WTC11 (cell line): ENCODE measurements at regions not wholly inside any gene's neighbourhood (a gene's known extent, or its start where the extent isn't known, plus 50 kb on each side); places are given as distances from the start of the nearest gene placed in this dataset.

ENCODE experiments used
- ATAC-seq: fragments of 200-7000 bp; cut with Tn5 transposase; 2 replicates; pipeline ENCODE4 v1.10.0; 2021; ENCODE audit warnings: mild to moderate bottlenecking, moderate library complexity
- CTCF ChIA-PET: fragments of 300-600 bp; sonication (Branson Sonifier 250); formaldehyde crosslinking; loops from one replicate; lab custom pipeline; 2021; ENCODE audit warnings: antibody characterized with exemption; lab: Charles Lee
- POLR2A ChIA-PET: fragments of 350-600 bp; sonication (Branson Sonifier 250); formaldehyde crosslinking; loops from one replicate; lab custom pipeline; 2021; ENCODE audit warnings: antibody characterized with exemption; lab: Charles Lee
- DNase-seq: peaks from one replicate; pipeline ENCODE4 v3.0.0; 2021; ENCODE audit warnings: low spot score
- H3K27ac Mint-ChIP-seq: 2 replicates; pipeline ENCODE4 v1.8.0; 2021; ENCODE audit warnings: mixed read lengths
- H3K27me3 Mint-ChIP-seq: 2 replicates; pipeline ENCODE4 v1.8.0; 2021; ENCODE audit warnings: low read depth, mild to moderate bottlenecking, moderate library complexity, mixed read lengths
- H3K36me3 Mint-ChIP-seq: 2 replicates; pipeline ENCODE4 v1.8.0; 2021; ENCODE audit warnings: mixed read lengths
- H3K4me1 Mint-ChIP-seq: 2 replicates; pipeline ENCODE4 v1.8.0; 2022; ENCODE audit warnings: mixed read lengths
- H3K4me3 Mint-ChIP-seq: 2 replicates; pipeline ENCODE4 v1.8.0; 2021; ENCODE audit warnings: mild to moderate bottlenecking, moderate library complexity, mixed read lengths
- H3K9me3 Mint-ChIP-seq: 2 replicates; pipeline ENCODE4 v1.8.0; 2021; ENCODE audit warnings: mixed read lengths
- ATF1 ChIP-seq: sonication (generic); formaldehyde crosslinking; IDR thresholded peaks from 2 replicates; pipeline ENCODE4 v1.8.1; 2023; ENCODE audit warnings: mild to moderate bottlenecking, moderate library complexity, missing genetic modification reagents
- CBFB ChIP-seq: sonication (generic); formaldehyde crosslinking; IDR thresholded peaks from 2 replicates; pipeline ENCODE4 v1.8.1; 2022; ENCODE audit warnings: mild to moderate bottlenecking, low read depth, missing genetic modification reagents
- MYBL2 ChIP-seq: sonication (generic); formaldehyde crosslinking; IDR thresholded peaks from 2 replicates; pipeline ENCODE4 v1.8.1; 2023; ENCODE audit warnings: mild to moderate bottlenecking, moderate library complexity, missing genetic modification reagents
- NFYB ChIP-seq: sonication (generic); formaldehyde crosslinking; conservative IDR thresholded peaks from 2 replicates; pipeline ENCODE4 v1.8.0; 2022; ENCODE audit warnings: low read depth, missing genetic modification reagents
- NR3C1 ChIP-seq: sonication (generic); formaldehyde crosslinking; conservative IDR thresholded peaks from 2 replicates; pipeline ENCODE4 v1.8.1; 2023; ENCODE audit warnings: low read depth, mild to moderate bottlenecking, missing genetic modification reagents
- SMAD3 ChIP-seq: sonication (generic); formaldehyde crosslinking; IDR thresholded peaks from 2 replicates; pipeline ENCODE4 v1.8.0; 2022; ENCODE audit warnings: missing genetic modification reagents, mild to moderate bottlenecking, borderline replicate concordance
- SOX15 ChIP-seq: fragments of 250-450 bp; sonication (Bioruptor Pico); IDR thresholded peaks from 2 replicates; pipeline ENCODE4 v1.9.0; 2021; ENCODE audit warnings: mild to moderate bottlenecking
- TEAD4 ChIP-seq: sonication (generic); formaldehyde crosslinking; IDR thresholded peaks from 2 replicates; pipeline ENCODE4 v1.8.0; 2022; ENCODE audit warnings: mild to moderate bottlenecking, missing genetic modification reagents
- ZBTB21 ChIP-seq: sonication (generic); formaldehyde crosslinking; IDR thresholded peaks from 2 replicates; pipeline ENCODE4 v1.8.1; 2023; ENCODE audit warnings: mild to moderate bottlenecking, missing genetic modification reagents, borderline replicate concordance
- TF ChIP-seq, protein P1 (sequence below): sonication (generic); formaldehyde crosslinking; IDR thresholded peaks from 2 replicates; pipeline ENCODE4 v1.8.1; 2023; ENCODE audit warnings: mild to moderate bottlenecking, missing genetic modification reagents
- TF ChIP-seq, protein P2 (sequence below): sonication (generic); formaldehyde crosslinking; IDR thresholded peaks from 2 replicates; pipeline ENCODE4 v1.8.0; 2022; ENCODE audit warnings: missing genetic modification reagents
- TF ChIP-seq, protein P3 (sequence below): sonication (generic); formaldehyde crosslinking; IDR thresholded peaks from 2 replicates; pipeline ENCODE4 v1.8.1; 2022; ENCODE audit warnings: low read depth, missing genetic modification reagents, borderline replicate concordance
- TF ChIP-seq, protein P4 (sequence below): sonication (generic); formaldehyde crosslinking; IDR thresholded peaks from 2 replicates; pipeline ENCODE4 v1.8.0; 2023; ENCODE audit warnings: missing genetic modification reagents, mild to moderate bottlenecking, borderline replicate concordance
- TF ChIP-seq, protein P5 (sequence below): fragments of 250-450 bp; sonication (Bioruptor Pico); conservative IDR thresholded peaks from 2 replicates; pipeline ENCODE4 v1.9.0; 2021; ENCODE audit warnings: mild to moderate bottlenecking
- TF ChIP-seq, protein P6 (sequence below): sonication (generic); formaldehyde crosslinking; IDR thresholded peaks from 2 replicates; pipeline ENCODE4 v1.8.0; 2023; ENCODE audit warnings: mild to moderate bottlenecking, missing genetic modification reagents
- TF ChIP-seq, protein P7 (sequence below): sonication (generic); formaldehyde crosslinking; IDR thresholded peaks from 2 replicates; pipeline ENCODE4 v1.8.1; 2023; ENCODE audit warnings: mild to moderate bottlenecking, missing genetic modification reagents, moderate library complexity
- TF ChIP-seq, protein P8 (sequence below): sonication (generic); formaldehyde crosslinking; IDR thresholded peaks from 2 replicates; pipeline ENCODE4 v1.8.1; 2023; ENCODE audit warnings: mild to moderate bottlenecking, moderate library complexity, missing genetic modification reagents

DNA sequence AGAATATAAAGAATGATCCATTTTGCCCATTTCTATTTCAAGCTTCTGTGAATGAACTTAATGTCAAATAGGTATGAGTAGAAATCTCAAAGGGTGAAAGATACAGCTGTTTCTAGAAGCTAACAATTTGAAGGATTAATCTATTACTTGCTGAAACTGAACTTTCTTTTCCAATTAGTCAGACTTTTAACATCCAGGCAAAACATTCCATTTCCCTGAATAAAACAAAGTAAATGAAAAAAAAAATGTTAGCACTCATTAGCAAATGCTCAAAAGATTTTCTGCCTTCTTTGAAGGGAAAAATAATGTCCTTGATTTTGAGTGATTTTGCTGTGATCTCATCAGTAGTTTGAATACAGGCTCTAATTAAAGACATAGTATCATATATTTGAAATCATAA is 447.6 kb upstream of the PRMT6 start:
- DNase-seq (no peak), ATAC-seq (no peak)
- H3K4me1 Mint-ChIP-seq: no peaks in the 10 kb centered on the region
- no peaks in the 10 kb centered on the region for H3K27me3 Mint-ChIP-seq
- H3K4me3 Mint-ChIP-seq: no peak overlapping the region
- H3K9me3 Mint-ChIP-seq: peaks cover 7% of the 10 kb centered on the region
- ChIA-PET POLR2A (no interaction called here), CTCF (no interaction called here)
- no peak overlapping the region for H3K27ac Mint-ChIP-seq
- TF ChIP-seq, protein P1, sequence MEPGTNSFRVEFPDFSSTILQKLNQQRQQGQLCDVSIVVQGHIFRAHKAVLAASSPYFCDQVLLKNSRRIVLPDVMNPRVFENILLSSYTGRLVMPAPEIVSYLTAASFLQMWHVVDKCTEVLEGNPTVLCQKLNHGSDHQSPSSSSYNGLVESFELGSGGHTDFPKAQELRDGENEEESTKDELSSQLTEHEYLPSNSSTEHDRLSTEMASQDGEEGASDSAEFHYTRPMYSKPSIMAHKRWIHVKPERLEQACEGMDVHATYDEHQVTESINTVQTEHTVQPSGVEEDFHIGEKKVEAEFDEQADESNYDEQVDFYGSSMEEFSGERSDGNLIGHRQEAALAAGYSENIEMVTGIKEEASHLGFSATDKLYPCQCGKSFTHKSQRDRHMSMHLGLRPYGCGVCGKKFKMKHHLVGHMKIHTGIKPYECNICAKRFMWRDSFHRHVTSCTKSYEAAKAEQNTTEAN: no peak
- TF ChIP-seq TEAD4 (CRISPR knock-in tag) (no peak), ZBTB21 (CRISPR knock-in tag) (no peak), ATF1 (CRISPR knock-in tag) (no peak), NR3C1 (CRISPR knock-in tag) (no peak), SOX15 (no peak), SMAD3 (CRISPR knock-in tag) (no peak)
- TF ChIP-seq, protein P2, sequence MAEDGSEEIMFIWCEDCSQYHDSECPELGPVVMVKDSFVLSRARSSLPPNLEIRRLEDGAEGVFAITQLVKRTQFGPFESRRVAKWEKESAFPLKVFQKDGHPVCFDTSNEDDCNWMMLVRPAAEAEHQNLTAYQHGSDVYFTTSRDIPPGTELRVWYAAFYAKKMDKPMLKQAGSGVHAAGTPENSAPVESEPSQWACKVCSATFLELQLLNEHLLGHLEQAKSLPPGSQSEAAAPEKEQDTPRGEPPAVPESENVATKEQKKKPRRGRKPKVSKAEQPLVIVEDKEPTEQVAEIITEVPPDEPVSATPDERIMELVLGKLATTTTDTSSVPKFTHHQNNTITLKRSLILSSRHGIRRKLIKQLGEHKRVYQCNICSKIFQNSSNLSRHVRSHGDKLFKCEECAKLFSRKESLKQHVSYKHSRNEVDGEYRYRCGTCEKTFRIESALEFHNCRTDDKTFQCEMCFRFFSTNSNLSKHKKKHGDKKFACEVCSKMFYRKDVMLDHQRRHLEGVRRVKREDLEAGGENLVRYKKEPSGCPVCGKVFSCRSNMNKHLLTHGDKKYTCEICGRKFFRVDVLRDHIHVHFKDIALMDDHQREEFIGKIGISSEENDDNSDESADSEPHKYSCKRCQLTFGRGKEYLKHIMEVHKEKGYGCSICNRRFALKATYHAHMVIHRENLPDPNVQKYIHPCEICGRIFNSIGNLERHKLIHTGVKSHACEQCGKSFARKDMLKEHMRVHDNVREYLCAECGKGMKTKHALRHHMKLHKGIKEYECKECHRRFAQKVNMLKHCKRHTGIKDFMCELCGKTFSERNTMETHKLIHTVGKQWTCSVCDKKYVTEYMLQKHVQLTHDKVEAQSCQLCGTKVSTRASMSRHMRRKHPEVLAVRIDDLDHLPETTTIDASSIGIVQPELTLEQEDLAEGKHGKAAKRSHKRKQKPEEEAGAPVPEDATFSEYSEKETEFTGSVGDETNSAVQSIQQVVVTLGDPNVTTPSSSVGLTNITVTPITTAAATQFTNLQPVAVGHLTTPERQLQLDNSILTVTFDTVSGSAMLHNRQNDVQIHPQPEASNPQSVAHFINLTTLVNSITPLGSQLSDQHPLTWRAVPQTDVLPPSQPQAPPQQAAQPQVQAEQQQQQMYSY (CRISPR knock-in tag): no peak
- TF ChIP-seq, protein P3, sequence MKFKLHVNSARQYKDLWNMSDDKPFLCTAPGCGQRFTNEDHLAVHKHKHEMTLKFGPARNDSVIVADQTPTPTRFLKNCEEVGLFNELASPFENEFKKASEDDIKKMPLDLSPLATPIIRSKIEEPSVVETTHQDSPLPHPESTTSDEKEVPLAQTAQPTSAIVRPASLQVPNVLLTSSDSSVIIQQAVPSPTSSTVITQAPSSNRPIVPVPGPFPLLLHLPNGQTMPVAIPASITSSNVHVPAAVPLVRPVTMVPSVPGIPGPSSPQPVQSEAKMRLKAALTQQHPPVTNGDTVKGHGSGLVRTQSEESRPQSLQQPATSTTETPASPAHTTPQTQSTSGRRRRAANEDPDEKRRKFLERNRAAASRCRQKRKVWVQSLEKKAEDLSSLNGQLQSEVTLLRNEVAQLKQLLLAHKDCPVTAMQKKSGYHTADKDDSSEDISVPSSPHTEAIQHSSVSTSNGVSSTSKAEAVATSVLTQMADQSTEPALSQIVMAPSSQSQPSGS (CRISPR knock-in tag): no peak
- TF ChIP-seq, protein P4, sequence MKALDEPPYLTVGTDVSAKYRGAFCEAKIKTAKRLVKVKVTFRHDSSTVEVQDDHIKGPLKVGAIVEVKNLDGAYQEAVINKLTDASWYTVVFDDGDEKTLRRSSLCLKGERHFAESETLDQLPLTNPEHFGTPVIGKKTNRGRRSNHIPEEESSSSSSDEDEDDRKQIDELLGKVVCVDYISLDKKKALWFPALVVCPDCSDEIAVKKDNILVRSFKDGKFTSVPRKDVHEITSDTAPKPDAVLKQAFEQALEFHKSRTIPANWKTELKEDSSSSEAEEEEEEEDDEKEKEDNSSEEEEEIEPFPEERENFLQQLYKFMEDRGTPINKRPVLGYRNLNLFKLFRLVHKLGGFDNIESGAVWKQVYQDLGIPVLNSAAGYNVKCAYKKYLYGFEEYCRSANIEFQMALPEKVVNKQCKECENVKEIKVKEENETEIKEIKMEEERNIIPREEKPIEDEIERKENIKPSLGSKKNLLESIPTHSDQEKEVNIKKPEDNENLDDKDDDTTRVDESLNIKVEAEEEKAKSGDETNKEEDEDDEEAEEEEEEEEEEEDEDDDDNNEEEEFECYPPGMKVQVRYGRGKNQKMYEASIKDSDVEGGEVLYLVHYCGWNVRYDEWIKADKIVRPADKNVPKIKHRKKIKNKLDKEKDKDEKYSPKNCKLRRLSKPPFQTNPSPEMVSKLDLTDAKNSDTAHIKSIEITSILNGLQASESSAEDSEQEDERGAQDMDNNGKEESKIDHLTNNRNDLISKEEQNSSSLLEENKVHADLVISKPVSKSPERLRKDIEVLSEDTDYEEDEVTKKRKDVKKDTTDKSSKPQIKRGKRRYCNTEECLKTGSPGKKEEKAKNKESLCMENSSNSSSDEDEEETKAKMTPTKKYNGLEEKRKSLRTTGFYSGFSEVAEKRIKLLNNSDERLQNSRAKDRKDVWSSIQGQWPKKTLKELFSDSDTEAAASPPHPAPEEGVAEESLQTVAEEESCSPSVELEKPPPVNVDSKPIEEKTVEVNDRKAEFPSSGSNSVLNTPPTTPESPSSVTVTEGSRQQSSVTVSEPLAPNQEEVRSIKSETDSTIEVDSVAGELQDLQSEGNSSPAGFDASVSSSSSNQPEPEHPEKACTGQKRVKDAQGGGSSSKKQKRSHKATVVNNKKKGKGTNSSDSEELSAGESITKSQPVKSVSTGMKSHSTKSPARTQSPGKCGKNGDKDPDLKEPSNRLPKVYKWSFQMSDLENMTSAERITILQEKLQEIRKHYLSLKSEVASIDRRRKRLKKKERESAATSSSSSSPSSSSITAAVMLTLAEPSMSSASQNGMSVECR (CRISPR knock-in tag): no peak
- TF ChIP-seq, protein P5, sequence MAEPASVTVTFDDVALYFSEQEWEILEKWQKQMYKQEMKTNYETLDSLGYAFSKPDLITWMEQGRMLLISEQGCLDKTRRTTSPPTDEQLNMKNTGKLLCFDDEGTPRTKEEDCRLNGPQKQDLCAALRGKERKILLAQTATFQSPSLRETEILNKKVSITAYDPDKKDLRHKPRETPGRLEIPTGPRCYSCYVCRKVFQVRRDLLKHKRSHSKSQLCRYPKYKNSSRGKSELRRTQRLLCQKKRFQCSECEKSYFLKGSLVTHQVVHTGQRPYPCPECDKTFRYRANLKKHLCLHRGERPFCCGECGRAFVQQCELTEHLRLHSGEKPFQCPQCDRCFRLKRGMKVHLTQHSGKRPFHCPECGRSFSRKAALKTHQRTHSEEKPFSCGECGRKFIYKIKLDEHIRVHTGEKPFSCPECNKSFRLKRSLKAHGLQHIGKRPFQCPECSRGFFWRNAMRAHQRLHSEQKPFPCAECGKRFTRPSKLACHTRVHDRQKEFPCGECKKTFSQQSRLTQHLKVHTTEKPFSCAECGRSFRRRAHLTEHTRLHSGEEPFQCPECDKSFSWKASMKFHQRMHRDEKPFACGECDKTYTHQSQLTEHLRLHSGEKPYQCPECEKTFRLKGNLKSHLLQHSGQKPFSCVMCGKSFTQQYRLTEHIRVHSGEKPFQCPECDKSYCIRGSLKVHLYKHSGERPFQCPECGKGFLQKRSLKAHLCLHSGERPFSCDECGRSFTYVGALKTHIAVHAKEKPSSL (CRISPR knock-in tag): no peak
- no peaks in the 10 kb centered on the region for H3K36me3 Mint-ChIP-seq

DNA sequence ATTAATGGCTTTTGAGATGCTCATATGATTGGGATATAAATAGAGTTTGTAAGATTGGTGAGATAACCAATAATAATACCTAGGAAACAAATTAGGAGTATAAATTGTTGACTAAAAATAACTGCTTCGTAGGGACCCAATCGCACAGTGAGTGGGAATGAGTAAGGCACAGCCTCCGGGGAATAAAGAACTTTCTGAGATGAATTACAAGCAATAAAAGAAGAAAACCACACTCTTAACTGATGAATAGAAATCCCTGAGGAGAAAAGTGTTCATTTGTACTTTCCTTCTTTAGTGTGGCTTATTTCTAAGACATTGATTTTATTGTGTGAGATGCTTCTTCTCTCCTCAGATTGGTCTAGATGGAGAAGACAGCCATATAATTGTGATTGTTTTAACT is 443.4 kb upstream of the PRMT6 start:
- H3K9me3 Mint-ChIP-seq: peaks cover 4% of the 10 kb centered on the region
- TF ChIP-seq MYBL2 (CRISPR knock-in tag) (no peak), NFYB (no peak), CBFB (no peak)
- TF ChIP-seq, protein P6, sequence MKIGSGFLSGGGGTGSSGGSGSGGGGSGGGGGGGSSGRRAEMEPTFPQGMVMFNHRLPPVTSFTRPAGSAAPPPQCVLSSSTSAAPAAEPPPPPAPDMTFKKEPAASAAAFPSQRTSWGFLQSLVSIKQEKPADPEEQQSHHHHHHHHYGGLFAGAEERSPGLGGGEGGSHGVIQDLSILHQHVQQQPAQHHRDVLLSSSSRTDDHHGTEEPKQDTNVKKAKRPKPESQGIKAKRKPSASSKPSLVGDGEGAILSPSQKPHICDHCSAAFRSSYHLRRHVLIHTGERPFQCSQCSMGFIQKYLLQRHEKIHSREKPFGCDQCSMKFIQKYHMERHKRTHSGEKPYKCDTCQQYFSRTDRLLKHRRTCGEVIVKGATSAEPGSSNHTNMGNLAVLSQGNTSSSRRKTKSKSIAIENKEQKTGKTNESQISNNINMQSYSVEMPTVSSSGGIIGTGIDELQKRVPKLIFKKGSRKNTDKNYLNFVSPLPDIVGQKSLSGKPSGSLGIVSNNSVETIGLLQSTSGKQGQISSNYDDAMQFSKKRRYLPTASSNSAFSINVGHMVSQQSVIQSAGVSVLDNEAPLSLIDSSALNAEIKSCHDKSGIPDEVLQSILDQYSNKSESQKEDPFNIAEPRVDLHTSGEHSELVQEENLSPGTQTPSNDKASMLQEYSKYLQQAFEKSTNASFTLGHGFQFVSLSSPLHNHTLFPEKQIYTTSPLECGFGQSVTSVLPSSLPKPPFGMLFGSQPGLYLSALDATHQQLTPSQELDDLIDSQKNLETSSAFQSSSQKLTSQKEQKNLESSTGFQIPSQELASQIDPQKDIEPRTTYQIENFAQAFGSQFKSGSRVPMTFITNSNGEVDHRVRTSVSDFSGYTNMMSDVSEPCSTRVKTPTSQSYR (CRISPR knock-in tag): no peak
- TF ChIP-seq, protein P7, sequence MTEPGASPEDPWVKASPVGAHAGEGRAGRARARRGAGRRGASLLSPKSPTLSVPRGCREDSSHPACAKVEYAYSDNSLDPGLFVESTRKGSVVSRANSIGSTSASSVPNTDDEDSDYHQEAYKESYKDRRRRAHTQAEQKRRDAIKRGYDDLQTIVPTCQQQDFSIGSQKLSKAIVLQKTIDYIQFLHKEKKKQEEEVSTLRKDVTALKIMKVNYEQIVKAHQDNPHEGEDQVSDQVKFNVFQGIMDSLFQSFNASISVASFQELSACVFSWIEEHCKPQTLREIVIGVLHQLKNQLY (CRISPR knock-in tag): no peak
- TF ChIP-seq, protein P8, sequence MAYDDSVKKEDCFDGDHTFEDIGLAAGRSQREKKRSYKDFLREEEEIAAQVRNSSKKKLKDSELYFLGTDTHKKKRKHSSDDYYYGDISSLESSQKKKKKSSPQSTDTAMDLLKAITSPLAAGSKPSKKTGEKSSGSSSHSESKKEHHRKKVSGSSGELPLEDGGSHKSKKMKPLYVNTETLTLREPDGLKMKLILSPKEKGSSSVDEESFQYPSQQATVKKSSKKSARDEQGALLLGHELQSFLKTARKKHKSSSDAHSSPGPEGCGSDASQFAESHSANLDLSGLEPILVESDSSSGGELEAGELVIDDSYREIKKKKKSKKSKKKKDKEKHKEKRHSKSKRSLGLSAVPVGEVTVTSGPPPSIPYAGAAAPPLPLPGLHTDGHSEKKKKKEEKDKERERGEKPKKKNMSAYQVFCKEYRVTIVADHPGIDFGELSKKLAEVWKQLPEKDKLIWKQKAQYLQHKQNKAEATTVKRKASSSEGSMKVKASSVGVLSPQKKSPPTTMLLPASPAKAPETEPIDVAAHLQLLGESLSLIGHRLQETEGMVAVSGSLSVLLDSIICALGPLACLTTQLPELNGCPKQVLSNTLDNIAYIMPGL: no peak

More for the DNA sequence above, 443.4 kb upstream of the PRMT6 start:
- H3K27ac Mint-ChIP-seq: no peak overlapping the region
- ChIA-PET CTCF (no interaction called here), POLR2A (no interaction called here)
- no peaks in the 10 kb centered on the region for H3K36me3 Mint-ChIP-seq
- no peak overlapping the region for H3K4me3 Mint-ChIP-seq
- ATAC-seq (no peak), DNase-seq (no peak)
- no peaks in the 10 kb centered on the region for H3K4me1 Mint-ChIP-seq
- no peaks in the 10 kb centered on the region for H3K27me3 Mint-ChIP-seq
